ENCODE measurements at regions not wholly inside any gene's neighbourhood (a gene's known extent, or its start where the extent isn't known, plus 50 kb on each side); places are given as distances from the start of the nearest gene placed in this dataset.
"Not testable (repeated sequence)": the region's sequence is repeated elsewhere in the genome, so short reads cannot be mapped to it uniquely, and the experiment has no call there.

- DNase-seq: no peak
These were observed 192.4 kb upstream of the ARPP21 start for GRCh38 chr3:35446896-35447295.

GRCh38 chr3:35448121-35448520 is 191.2 kb upstream of the ARPP21 start:
- no peak for DNase-seq

DNA sequence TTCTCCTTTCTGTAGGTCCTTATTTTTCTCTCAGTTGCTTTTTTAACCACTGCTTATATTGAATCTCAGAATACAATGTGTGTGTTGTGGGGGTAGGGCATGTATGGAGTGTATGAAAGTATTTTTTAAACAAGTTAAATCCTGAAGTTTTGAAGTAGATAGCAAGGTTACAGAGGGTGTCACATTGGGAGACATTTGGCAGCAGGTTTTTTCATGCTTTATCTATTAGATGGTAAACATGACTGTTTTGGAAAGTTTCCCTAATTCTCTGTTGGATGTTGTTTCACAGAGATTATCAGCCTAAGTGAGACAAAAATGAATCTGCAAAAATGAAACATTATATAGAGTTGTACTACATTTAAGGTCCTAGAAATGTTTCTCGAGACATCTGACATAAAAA is 190.6 kb upstream of the ARPP21 start:
- DNase-seq: no peak

DNA sequence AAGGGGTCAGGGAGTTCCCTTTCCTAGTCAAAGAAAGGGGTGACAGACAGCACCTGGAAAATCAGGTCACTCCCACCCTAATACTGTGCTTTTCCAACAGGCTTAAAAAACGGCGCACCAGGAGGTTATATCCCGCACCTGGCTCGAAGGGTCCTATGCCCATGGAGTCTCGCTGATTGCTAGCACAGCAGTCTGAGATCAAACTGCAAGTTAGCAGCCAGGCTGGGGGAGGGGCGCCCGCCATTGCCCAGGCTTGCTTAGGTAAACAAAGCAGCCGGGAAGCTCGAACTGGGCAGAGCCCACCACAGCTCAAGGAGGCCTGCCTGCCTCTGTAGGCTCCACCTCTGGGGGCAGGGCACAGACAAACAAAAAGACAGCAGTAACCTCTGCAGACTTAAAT is 184.5 kb upstream of the ARPP21 start:
- DNase-seq: not testable (repeated sequence)

- no peak for DNase-seq
These were observed 165.4 kb upstream of the ARPP21 start for GRCh38 chr3:35473956-35474355.

GRCh38 chr3:35482566-35482965 is 156.8 kb upstream of the ARPP21 start:
- not testable (repeated sequence) for DNase-seq

DNA sequence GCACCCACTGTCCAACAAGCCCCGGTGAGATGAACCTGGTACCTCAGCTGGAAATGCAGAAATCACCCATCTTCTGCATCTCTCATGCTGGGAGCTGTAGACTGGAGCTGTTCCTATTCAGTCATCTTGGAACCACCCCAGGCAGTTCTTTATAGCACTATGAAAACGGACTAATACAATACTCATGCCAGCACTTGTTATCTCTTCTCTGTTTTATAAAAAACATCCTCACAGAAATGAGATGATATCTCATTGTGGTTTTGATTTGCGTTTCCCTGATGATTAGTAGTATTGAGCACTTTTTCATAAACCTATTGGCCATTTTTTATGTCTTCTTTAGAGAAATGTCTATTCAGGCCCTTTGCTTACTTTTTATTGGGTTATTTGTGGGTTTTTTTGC is 156.2 kb upstream of the ARPP21 start:
- no peak for DNase-seq

- DNase-seq: no peak
These were observed 154.3 kb upstream of the ARPP21 start for GRCh38 chr3:35484929-35485530.

DNA sequence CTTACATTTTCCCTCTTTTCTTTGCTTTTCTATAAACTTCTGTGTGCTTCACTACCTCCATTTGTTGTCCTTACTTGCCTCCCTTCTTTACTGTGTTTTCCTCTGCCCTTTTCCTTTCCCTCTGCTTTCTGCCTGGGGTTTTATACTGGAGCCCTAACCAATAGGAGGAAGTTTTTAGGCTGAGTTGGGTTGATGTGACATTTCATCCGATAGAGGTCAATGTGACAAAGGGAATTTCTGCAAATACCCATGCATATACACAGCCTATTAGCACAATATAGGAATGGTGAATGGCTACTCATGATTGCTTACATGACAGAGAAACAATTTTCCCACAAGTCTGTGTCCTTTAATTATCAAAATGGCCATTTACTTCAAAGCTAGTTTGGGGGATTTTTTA is 153.0 kb upstream of the ARPP21 start:
- no peak for DNase-seq

GRCh38 chr3:35487376-35487775 is 151.9 kb upstream of the ARPP21 start:
- no peak for DNase-seq

DNA sequence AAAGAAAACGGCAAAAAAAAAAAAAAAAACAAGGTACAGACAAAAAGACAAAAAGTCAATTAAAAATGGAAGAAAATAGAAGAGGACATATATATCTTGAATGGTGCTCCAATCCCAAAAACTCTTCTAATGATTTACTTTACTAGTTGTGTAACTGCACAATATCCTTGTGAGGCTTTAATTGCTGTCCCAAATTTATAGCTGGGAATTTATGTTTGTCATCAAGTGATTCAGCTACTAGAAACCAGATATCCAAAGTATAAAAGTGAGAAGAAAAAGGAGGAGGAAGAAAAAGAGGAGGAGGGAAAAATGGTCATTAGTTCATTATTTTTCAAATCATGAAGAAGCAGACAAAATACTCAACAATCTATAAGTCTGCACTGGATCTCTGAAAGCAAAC is 150.8 kb upstream of the ARPP21 start:
- no peak for DNase-seq

DNA sequence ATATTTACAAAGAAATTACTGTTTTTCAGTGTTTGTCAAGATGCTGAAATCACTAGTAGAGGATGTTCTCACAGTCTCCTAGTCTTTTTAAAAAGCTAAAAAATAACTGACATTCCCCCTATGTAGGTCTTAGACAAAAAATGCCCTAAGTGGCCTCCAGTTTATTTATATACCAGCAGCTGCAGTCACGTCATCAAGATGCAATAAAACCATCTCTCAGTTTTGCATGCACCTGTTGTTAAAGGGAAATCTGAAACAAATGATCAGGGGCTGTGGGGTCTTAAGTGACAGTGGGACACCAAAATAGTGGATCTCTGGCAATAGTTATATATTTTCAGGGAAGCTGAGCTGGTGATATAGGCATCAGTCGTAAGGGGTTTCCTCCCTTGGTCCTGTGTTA is 146.5 kb upstream of the ARPP21 start:
- DNase-seq: peak; percentile 59

- DNase-seq: no peak
These were observed 140.7 kb upstream of the ARPP21 start for GRCh38 chr3:35498506-35499210.

DNA sequence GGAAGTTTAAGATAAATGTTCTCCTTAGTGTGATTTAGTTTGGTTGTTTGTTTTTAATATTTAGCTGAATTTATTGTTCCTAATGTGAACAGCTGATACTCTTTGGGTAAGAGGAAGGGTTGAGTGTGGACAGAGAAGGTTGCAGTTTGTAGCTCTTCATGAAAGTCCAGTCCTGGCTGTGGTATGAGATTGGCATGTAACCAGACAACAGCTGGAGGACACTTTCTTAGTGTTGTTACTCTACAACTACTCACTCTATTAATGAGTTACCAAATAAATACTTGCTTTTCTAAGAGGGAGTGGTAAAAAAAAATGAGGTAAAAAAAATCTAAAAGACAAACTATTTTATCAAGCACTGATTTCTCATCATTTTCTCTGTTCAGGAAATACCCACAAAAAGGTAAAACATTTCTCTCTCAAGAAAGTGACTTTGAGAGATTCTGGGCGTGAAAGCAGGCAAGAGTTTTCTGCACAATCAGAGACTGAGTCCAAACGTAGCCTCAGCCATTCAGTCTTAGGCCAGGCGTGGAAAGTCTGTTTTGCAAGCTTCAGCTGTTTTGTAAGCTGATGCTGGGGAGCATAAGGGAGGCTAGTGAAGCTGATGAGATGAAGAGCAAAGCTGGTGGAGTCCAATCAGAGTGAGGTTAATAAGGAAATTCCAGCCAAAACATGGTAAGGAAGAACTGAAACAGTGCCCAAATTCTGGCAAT is 138.5 kb upstream of the ARPP21 start:
- no peak for DNase-seq

DNA sequence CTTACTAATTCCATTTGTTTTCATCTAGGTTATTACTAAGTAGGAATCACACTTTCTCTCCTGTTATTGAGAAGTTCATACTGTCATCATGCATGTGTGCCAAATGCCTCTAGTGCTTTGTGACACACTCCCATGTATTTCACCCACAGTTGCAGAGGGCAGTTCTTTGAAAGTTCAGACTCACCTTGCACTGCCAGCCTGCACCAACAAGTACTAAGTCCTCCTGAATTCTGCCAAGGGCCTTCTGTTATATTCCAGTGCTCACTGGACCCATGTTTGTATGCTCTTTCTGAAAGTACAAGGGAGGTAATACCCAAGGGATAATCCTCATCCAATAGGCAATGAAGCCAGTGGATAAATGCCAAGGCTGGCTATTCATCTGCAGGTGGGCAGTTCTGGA is 136.6 kb upstream of the ARPP21 start:
- no peak for DNase-seq

DNA sequence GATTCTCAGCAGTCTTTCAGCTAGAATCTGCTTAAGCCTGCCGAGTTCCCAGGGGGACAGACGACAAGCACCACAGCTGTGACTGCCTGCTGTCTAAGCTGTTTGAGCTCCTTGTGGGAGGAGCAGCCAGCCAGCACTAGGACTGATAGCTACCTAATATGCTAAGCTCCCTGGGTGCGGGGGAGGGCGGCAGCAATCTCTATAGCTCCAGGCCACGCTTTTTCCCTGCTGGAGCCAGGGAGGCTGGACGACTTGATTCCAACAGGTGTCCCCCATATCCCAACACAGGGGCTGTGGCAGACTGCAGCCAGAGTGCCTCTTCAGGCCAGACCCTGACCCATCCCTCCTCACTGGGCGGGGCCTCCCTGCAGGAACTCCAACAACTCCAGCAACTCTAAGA is 134.1 kb upstream of the ARPP21 start:
- DNase-seq: no peak

DNA sequence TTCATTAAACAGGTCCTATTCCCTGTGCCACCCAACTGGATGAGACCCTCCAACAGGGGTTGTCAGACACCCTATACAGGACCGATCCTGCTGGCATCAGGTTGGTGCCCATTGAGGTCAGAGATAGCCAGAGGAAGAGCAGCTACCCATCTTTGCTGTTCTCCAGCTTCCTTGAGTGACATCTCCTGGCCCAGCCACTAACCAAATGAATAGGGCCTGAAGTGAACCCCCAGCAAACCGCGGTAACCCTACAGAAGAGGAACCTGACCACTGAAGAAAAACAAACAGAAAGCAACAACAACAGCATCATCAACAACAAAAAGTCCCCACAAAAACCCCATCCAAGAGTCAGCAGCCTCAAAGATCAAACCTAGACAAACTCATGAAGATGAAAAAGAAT is 133.6 kb upstream of the ARPP21 start:
- no peak for DNase-seq

GRCh38 chr3:35519936-35520335 is 119.4 kb upstream of the ARPP21 start:
- DNase-seq: no peak

- no peak for DNase-seq
These were observed 118.1 kb upstream of the ARPP21 start for GRCh38 chr3:35521196-35521595.

- no peak for DNase-seq
These were observed 116.9 kb upstream of the ARPP21 start for GRCh38 chr3:35522450-35522849.

DNA sequence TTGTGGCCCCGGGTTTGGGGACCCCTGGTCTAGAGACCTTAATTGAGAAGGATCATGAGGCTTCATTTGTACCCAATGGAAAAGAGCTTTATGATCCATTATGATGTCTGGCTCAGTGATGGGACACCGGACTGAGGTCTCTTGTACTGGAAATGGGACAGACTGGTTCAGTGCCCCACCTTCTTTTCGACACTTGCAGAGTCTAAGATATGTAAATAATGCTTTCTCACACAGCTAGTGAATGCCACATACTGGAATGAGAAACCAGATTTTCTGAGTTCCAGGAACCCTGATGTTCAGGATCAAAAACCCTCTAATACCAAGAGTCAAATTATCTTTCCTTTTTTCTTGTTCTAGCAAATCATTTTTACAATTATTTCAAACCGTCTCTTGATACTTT is 116.3 kb upstream of the ARPP21 start:
- DNase-seq: no peak

DNA sequence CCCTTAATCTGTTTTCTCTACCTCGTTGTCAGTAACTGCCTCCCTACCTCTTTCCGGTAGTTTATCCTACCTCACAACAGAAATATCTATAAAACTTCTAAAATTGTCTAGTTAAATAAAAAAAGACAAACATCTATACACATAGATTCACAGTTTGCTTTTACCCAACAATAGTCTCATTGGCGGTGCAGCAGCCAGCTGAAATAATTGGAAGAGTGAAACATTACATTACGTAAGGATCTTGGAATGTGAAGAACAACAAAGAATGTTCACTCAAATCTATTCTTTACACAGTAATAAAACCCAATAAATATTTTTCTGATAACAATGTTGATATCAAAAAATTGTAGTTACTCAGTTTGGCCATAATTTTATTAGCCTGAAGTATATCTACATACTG is 115.5 kb upstream of the ARPP21 start:
- DNase-seq: no peak

- DNase-seq: no peak
These were observed 114.5 kb upstream of the ARPP21 start for GRCh38 chr3:35524856-35525255.

DNA sequence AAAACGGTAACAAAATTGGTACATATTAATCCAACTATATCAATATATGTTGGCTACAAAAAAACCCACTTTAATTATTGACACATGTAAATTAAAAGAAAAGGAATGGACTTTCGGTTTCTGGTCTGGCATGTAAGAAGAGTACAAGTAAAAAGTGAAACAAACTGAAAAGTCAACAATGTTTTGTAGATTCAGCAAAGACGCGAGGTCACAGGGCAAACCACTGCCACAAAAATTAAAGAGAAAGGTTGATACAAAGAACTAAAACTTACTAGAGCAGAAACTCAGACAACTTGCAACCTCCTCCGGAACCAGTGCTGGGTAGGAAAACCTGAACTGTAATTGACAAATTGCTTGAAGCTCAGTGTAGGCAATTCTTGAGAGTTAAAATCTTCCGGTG is 110.6 kb upstream of the ARPP21 start:
- no peak for DNase-seq

- DNase-seq: no peak
These were observed 110.0 kb upstream of the ARPP21 start for GRCh38 chr3:35529337-35529736.
